ENCODE measurements at regions not wholly inside any gene's neighbourhood (a gene's known extent, or its start where the extent isn't known, plus 50 kb on each side); places are given as distances from the start of the nearest gene placed in this dataset.

GRCh38 chr3:83461411-83461810, 1497.4 kb upstream of the CADM2 start:
- Histone ChIP-seq H3K79me2 (no peaks in the 10 kb centered on the region), H3K4me2 (no peak overlapping the region), H3K9me2 (replicated peaks; ENCODE audit: insufficient read depth) (no peaks in the 10 kb centered on the region), H3K4me3 (no peak overlapping the region), H3K4me1 (ENCODE audit: insufficient read depth) (no peaks in the 10 kb centered on the region), H3K36me3 (replicated peaks; ENCODE audit: insufficient read depth, low read depth) (no peaks in the 10 kb centered on the region), H3K27ac (no peak overlapping the region), H2AFZ (no peak overlapping the region), H3K27me3 (no peaks in the 10 kb centered on the region), H3K9me3 (ENCODE audit: low read depth) (no peaks in the 10 kb centered on the region), H4K20me1 (ENCODE audit: insufficient read depth, poor library complexity, severe bottlenecking) (no peaks in the 10 kb centered on the region)
- DNase-seq (ENCODE audit: low spot score), result no peak
- TF ChIP-seq, protein P1, sequence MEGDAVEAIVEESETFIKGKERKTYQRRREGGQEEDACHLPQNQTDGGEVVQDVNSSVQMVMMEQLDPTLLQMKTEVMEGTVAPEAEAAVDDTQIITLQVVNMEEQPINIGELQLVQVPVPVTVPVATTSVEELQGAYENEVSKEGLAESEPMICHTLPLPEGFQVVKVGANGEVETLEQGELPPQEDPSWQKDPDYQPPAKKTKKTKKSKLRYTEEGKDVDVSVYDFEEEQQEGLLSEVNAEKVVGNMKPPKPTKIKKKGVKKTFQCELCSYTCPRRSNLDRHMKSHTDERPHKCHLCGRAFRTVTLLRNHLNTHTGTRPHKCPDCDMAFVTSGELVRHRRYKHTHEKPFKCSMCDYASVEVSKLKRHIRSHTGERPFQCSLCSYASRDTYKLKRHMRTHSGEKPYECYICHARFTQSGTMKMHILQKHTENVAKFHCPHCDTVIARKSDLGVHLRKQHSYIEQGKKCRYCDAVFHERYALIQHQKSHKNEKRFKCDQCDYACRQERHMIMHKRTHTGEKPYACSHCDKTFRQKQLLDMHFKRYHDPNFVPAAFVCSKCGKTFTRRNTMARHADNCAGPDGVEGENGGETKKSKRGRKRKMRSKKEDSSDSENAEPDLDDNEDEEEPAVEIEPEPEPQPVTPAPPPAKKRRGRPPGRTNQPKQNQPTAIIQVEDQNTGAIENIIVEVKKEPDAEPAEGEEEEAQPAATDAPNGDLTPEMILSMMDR (IDR thresholded peaks at IDR 0.05; ENCODE audit: poor library complexity), result no peak
- no peak for TF ChIP-seq EZH2phosphoT487 (IDR thresholded peaks at IDR 0.05; ENCODE audit: low read depth, severe bottlenecking, unreplicated experiment)
- no peak for TF ChIP-seq EZH2 (IDR thresholded peaks at IDR 0.05; ENCODE audit: borderline replicate concordance)
- 100% methylated on average over 1 of the region's 1 CpG for WGBS (ENCODE audit: low lambda C conversion rate, missing lambda C conversion rate)

- no peaks in the 10 kb centered on the region for H3K27me3 ChIP-seq
- 91% methylated on average over 13 of the region's 13 CpGs for WGBS (ENCODE audit: low lambda C conversion rate, missing lambda C conversion rate)
- no peaks in the 10 kb centered on the region for H3K4me1 ChIP-seq (ENCODE audit: insufficient read depth)
- H3K4me3 ChIP-seq, result no peak overlapping the region
- H3K9me3 ChIP-seq (ENCODE audit: low read depth), result no peaks in the 10 kb centered on the region
- H3K9me2 ChIP-seq (replicated peaks; ENCODE audit: insufficient read depth), result no peaks in the 10 kb centered on the region
- TF ChIP-seq EZH2 (IDR thresholded peaks at IDR 0.05; ENCODE audit: borderline replicate concordance) (no peak), EZH2phosphoT487 (IDR thresholded peaks at IDR 0.05; ENCODE audit: low read depth, severe bottlenecking, unreplicated experiment) (no peak)
- TF ChIP-seq, protein P1 (IDR thresholded peaks at IDR 0.05; ENCODE audit: poor library complexity), result no peak
- H3K27ac ChIP-seq, result no peak overlapping the region
- no peak for DNase-seq (ENCODE audit: low spot score)
- H2AFZ ChIP-seq, result no peak overlapping the region
- H3K36me3 ChIP-seq (replicated peaks; ENCODE audit: insufficient read depth, low read depth), result no peaks in the 10 kb centered on the region
- no peak overlapping the region for H3K4me2 ChIP-seq
- H4K20me1 ChIP-seq (ENCODE audit: insufficient read depth, poor library complexity, severe bottlenecking), result no peaks in the 10 kb centered on the region
- H3K79me2 ChIP-seq, result no peaks in the 10 kb centered on the region
These were observed 1481.2 kb upstream of the CADM2 start for GRCh38 chr3:83477563-83477962.

DNA sequence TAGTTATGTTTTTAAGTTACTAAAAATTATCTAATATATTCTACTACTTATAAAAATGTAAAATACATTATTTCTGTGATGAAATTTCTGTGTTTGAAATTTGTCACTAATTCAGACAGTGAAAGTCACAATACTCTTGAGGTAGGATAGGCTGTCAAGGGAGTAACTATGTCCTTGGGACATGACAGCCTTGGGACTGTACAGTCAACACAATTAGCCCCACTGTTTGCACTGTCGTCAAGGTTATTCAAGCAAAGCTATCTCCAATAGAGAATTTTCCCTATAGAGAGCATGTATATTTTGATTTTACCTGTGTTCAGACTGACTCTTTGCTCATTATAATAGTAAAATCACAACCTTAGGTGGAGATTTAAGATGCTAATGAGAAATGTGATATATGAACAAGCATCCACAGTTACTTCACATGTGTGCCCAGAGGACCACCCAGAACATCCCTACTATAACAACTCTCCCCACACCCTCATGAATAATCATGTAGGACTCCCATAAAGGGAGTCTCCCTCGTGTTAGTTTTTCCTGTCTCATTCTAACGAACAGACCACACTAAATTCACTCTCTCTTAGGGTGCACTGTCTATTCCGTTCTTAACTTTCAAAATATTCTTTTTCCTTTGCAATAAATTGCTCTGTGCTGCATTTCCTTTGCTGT, 1476.3 kb upstream of the CADM2 start:
- Histone ChIP-seq H3K4me1 (ENCODE audit: insufficient read depth) (no peaks in the 10 kb centered on the region), H3K4me3 (no peak overlapping the region), H3K79me2 (no peaks in the 10 kb centered on the region), H3K27me3 (no peaks in the 10 kb centered on the region), H3K36me3 (replicated peaks; ENCODE audit: insufficient read depth, low read depth) (no peaks in the 10 kb centered on the region), H3K9me3 (ENCODE audit: low read depth) (no peaks in the 10 kb centered on the region), H3K9me2 (replicated peaks; ENCODE audit: insufficient read depth) (no peaks in the 10 kb centered on the region), H4K20me1 (ENCODE audit: insufficient read depth, poor library complexity, severe bottlenecking) (no peaks in the 10 kb centered on the region), H2AFZ (no peak overlapping the region), H3K27ac (no peak overlapping the region), H3K4me2 (no peak overlapping the region)
- 85% methylated on average over 4 of the region's 4 CpGs for WGBS (ENCODE audit: low lambda C conversion rate, missing lambda C conversion rate)
- no peak for TF ChIP-seq EZH2 (IDR thresholded peaks at IDR 0.05; ENCODE audit: borderline replicate concordance)
- TF ChIP-seq EZH2phosphoT487 (IDR thresholded peaks at IDR 0.05; ENCODE audit: low read depth, severe bottlenecking, unreplicated experiment), result no peak
- TF ChIP-seq, protein P1 (IDR thresholded peaks at IDR 0.05; ENCODE audit: poor library complexity), result no peak
- no peak for DNase-seq (ENCODE audit: low spot score)

Data from hepatocyte (in vitro differentiated cells).